Renal cortex interstitium (tissue), 11 donors: ENCODE measurements at regions not wholly inside any gene's neighbourhood (a gene's known extent, or its start where the extent isn't known, plus 50 kb on each side); places are given as distances from the start of the nearest gene placed in this dataset.
"Not testable (repeated sequence)": the region's sequence is repeated elsewhere in the genome, so short reads cannot be mapped to it uniquely, and the experiment has no call there.

Source experiments
- DNase-seq, 11 donors: peaks; one replicate each; pipeline ENCODE4 v3.0.0-alpha.2; 2013; ENCODE audit warnings: low read depth in 9 of 11, low spot score in 4 of 11; ENCODE audit errors: extremely low read depth in 1 of 11

- DNase-seq: no peak
These were observed 265.4 kb downstream of the FAM43A start for GRCh38 chr3:194950906-194951628.

- not testable (repeated sequence) for DNase-seq
These were observed 265.9 kb downstream of the FAM43A start for GRCh38 chr3:194951629-194951920.

- no peak for DNase-seq
These were observed 266.4 kb downstream of the FAM43A start for GRCh38 chr3:194951931-194952582.

GRCh38 chr3:194952841-194953241, 267.2 kb downstream of the FAM43A start:
- DNase-seq: no peak

- no peak for DNase-seq
These were observed 267.6 kb downstream of the FAM43A start for GRCh38 chr3:194953291-194953690.

GRCh38 chr3:194955546-194955945, 269.9 kb downstream of the FAM43A start:
- no peak for DNase-seq

GRCh38 chr3:194955979-194956696, 270.5 kb downstream of the FAM43A start:
- no peak for DNase-seq

GRCh38 chr3:194956697-194957396, 271.2 kb downstream of the FAM43A start:
- DNase-seq: no peak

GRCh38 chr3:194957743-194958240, 272.1 kb downstream of the FAM43A start:
- DNase-seq: no peak

- no peak for DNase-seq
These were observed 273.5 kb downstream of the FAM43A start for GRCh38 chr3:194959217-194959616.

GRCh38 chr3:194959666-194960065, 274.0 kb downstream of the FAM43A start:
- not testable (repeated sequence) for DNase-seq

- no peak for DNase-seq
These were observed 274.9 kb downstream of the FAM43A start for GRCh38 chr3:194960446-194961032.

- DNase-seq: no peak
These were observed 275.5 kb downstream of the FAM43A start for GRCh38 chr3:194961149-194961548.

- DNase-seq: no peak
These were observed 275.9 kb downstream of the FAM43A start for GRCh38 chr3:194961571-194961970.

GRCh38 chr3:194962056-194962455, 276.4 kb downstream of the FAM43A start:
- no peak for DNase-seq

GRCh38 chr3:194964809-194965208, 279.1 kb downstream of the FAM43A start:
- DNase-seq: no peak

- DNase-seq: no peak
These were observed 281.8 kb downstream of the FAM43A start for GRCh38 chr3:194967151-194968117.

- DNase-seq: no peak
These were observed 284.4 kb downstream of the FAM43A start for GRCh38 chr3:194970066-194970465.
